GM23338 (cell line): ENCODE measurements at regions not wholly inside any gene's neighbourhood (a gene's known extent, or its start where the extent isn't known, plus 50 kb on each side); places are given as distances from the start of the nearest gene placed in this dataset.

Source experiments
- ATAC-seq: fragments of 200-7000 bp; cut with Tn5 transposase; 3 replicates; pipeline ENCODE4 v1.9.1; 2020
- DNase-seq: peaks from one replicate; pipeline ENCODE4 v3.0.0-alpha.2; 2015; ENCODE audit warnings: low spot score
- H2AFZ ChIP-seq: fragments of 200-600 bp; sonication (generic); 2 replicates; pipeline ENCODE4 v1.8.0; 2016; ENCODE audit warnings: antibody characterized with exemption, mild to moderate bottlenecking, moderate library complexity
- H3F3A ChIP-seq: fragments of 200-600 bp; sonication (generic); replicated peaks from 2 replicates; pipeline ENCODE4 v1.8.0; 2017; ENCODE audit warnings: antibody characterized with exemption, mixed run types, low read depth
- H3K27ac ChIP-seq: fragments of 200-600 bp; sonication (generic); 2 replicates; pipeline ENCODE4 v1.6.1; 2016; ENCODE audit warnings: low read depth
- H3K27me3 ChIP-seq: fragments of 200-600 bp; sonication (generic); 2 replicates; pipeline ENCODE4 v1.8.0; 2016; ENCODE audit warnings: mild to moderate bottlenecking, mixed run types, moderate library complexity; ENCODE audit not compliant: insufficient read depth
- H3K36me3 ChIP-seq: fragments of 200-600 bp; sonication (generic); 2 replicates; pipeline ENCODE4 v1.8.0; 2016; ENCODE audit warnings: mild to moderate bottlenecking; ENCODE audit not compliant: insufficient read depth
- H3K4me1 ChIP-seq: fragments of 200-600 bp; sonication (generic); 2 replicates; pipeline ENCODE4 v1.8.0; 2016; ENCODE audit warnings: mild to moderate bottlenecking, moderate library complexity; ENCODE audit not compliant: insufficient read depth
- H3K4me2 ChIP-seq: fragments of 200-600 bp; sonication (generic); 2 replicates; pipeline ENCODE4 v1.7.1; 2017; ENCODE audit warnings: mixed run types
- H3K4me3 ChIP-seq: fragments of 200-600 bp; sonication (generic); 2 replicates; pipeline ENCODE4 v1.6.1; 2016; ENCODE audit warnings: mixed run types
- H3K79me2 ChIP-seq: fragments of 200-600 bp; sonication (generic); replicated peaks from 2 replicates; pipeline ENCODE4 v1.8.0; 2017; ENCODE audit warnings: mild to moderate bottlenecking; ENCODE audit not compliant: insufficient read depth
- H3K9me2 ChIP-seq: fragments of 200-600 bp; sonication (generic); 2 replicates; pipeline ENCODE4 v1.8.0; 2017; ENCODE audit not compliant: insufficient read depth
- H4K20me1 ChIP-seq: fragments of 200-600 bp; sonication (generic); replicated peaks from 2 replicates; pipeline ENCODE4 v1.8.0; 2017; ENCODE audit warnings: mild to moderate bottlenecking; ENCODE audit not compliant: insufficient read depth
- H3K27ac Mint-ChIP-seq: 2 replicates; pipeline ENCODE4 v1.8.0; 2020; ENCODE audit warnings: inconsistent platforms, mild to moderate bottlenecking, moderate library complexity, mixed read lengths
- H3K27me3 Mint-ChIP-seq: 3 replicates; pipeline ENCODE4 v1.8.0; 2022; ENCODE audit warnings: low read depth, mild to moderate bottlenecking, moderate library complexity, mixed read lengths, inconsistent platforms; ENCODE audit not compliant: insufficient read depth, poor library complexity
- H3K36me3 Mint-ChIP-seq: 3 replicates; pipeline ENCODE4 v1.8.0; 2021; ENCODE audit warnings: low read depth, mild to moderate bottlenecking, inconsistent platforms, moderate library complexity, mixed read lengths
- H3K4me1 Mint-ChIP-seq: 3 replicates; pipeline ENCODE4 v1.8.0; 2020; ENCODE audit warnings: mild to moderate bottlenecking, inconsistent platforms, mixed read lengths
- H3K4me3 Mint-ChIP-seq: 3 replicates; pipeline ENCODE4 v1.8.0; 2021; ENCODE audit warnings: moderate library complexity, mild to moderate bottlenecking, inconsistent platforms, mixed read lengths
- H3K9me3 Mint-ChIP-seq: 3 replicates; pipeline ENCODE4 v1.8.0; 2020; ENCODE audit warnings: moderate library complexity, mild to moderate bottlenecking, inconsistent platforms, mixed read lengths
- CREB1 ChIP-seq: fragments of 250-450 bp; sonication (Bioruptor Pico); IDR thresholded peaks from 2 replicates; pipeline ENCODE4 v1.5.0; 2020; ENCODE audit warnings: low read depth, mild to moderate bottlenecking, moderate library complexity
- EZH2 ChIP-seq: fragments of 200-600 bp; sonication (generic); IDR thresholded peaks from one replicate; pipeline ENCODE4 v1.8.0; 2017; ENCODE audit warnings: antibody characterized with exemption, mild to moderate bottlenecking, low read depth; ENCODE audit not compliant: unreplicated experiment
- EZH2phosphoT487 ChIP-seq: fragments of 200-600 bp; sonication (generic); IDR thresholded peaks from one replicate; pipeline ENCODE4 v1.8.1; 2018; ENCODE audit warnings: antibody characterized with exemption; ENCODE audit not compliant: unreplicated experiment
- JUNB ChIP-seq: IDR thresholded peaks from one replicate; pipeline ENCODE4 v1.6.1; 2016; ENCODE audit warnings: antibody characterized with exemption; ENCODE audit not compliant: unreplicated experiment
- NANOG ChIP-seq: IDR thresholded peaks from 2 replicates; pipeline ENCODE4 v1.6.1; 2016; ENCODE audit warnings: antibody characterized with exemption, borderline replicate concordance
- POLR2AphosphoS5 ChIP-seq: IDR thresholded peaks from 2 replicates; pipeline ENCODE4 v1.6.1; 2016; ENCODE audit warnings: antibody characterized with exemption, low read depth
- STAT1 ChIP-seq: IDR thresholded peaks from one replicate; pipeline ENCODE4 v1.6.1; 2016; ENCODE audit warnings: antibody characterized with exemption; ENCODE audit not compliant: unreplicated experiment
- ZNF114 ChIP-seq: fragments of 250-450 bp; sonication (Bioruptor Pico); IDR thresholded peaks from 2 replicates; pipeline ENCODE4 v1.5.0; 2020; ENCODE audit warnings: mild to moderate bottlenecking, moderate library complexity
- ZNF331 ChIP-seq: fragments of 250-450 bp; sonication (Bioruptor Pico); IDR thresholded peaks from 2 replicates; pipeline ENCODE4 v1.5.0; 2020; ENCODE audit warnings: low read depth, mild to moderate bottlenecking, moderate library complexity
- TF ChIP-seq, protein P1 (sequence below): fragments of 250-450 bp; sonication (Bioruptor Pico); IDR thresholded peaks from 2 replicates; pipeline ENCODE4 v1.5.0; 2020; ENCODE audit warnings: mild to moderate bottlenecking, moderate library complexity
- TF ChIP-seq, protein P2 (sequence below), 2 experiments: fragments of 200-600 bp in 1 of 2; sonication (generic) in 1 of 2; conservative IDR thresholded peaks; 2 replicates each; pipeline versions ENCODE4 v1.5.1 to v1.6.1; 2016 to 2017; ENCODE audit warnings: antibody characterized with exemption in 2 of 2, low read depth in 2 of 2, mild to moderate bottlenecking in 2 of 2, moderate library complexity in 1 of 2
- TF ChIP-seq, protein P3 (sequence below): IDR thresholded peaks from one replicate; pipeline ENCODE4 v1.6.1; 2018; ENCODE audit warnings: antibody characterized with exemption; ENCODE audit not compliant: unreplicated experiment
- TF ChIP-seq, protein P4 (sequence below): IDR thresholded peaks from 2 replicates; pipeline ENCODE4 v1.6.1; 2016; ENCODE audit warnings: antibody characterized with exemption

DNA sequence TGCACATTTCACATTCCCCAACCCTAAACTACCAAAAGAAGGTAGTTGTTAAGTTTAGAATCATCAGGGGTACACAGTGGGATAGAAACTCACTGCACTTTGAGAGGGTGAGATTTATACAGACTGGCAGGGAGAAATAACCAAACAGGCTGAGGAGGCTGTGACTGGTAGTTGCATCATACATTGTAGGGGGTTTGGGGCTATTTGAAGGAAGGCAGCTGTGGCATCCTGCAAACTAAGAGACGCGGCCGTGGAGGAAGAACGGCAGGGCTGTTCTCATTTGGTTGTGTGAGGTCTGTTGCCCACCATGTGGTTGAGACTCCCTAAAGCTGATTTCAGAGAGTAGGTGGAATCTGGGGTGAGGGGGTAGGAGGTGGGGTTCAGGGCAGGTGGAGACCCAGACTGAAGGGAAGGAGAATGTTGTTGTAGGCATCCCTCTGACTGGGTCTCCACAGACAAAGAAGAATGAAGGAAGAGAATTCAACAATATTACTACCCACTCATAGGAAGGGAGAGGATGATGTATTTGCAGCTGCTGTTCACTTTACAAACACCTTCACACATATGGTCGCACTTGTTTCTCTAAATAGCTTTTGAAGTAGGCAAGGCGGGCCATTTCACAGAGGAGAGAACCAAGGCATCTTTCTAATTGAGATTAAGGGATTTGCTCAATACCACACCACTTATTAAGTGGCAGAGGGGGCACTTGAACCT, 170.9 kb upstream of the SIX2 start:
- no peaks in the 10 kb centered on the region for H3K4me1 ChIP-seq
- Mint-ChIP-seq H3K27me3 (peaks cover 2% of the 10 kb centered on the region), H3K36me3 (no peaks in the 10 kb centered on the region), H3K9me3 (no peaks in the 10 kb centered on the region), H3K4me1 (peaks cover 10% of the 10 kb centered on the region), H3K4me3 (no peak overlapping the region), H3K27ac (no peak overlapping the region)
- no peaks in the 10 kb centered on the region for H3K79me2 ChIP-seq
- DNase-seq (no peak), ATAC-seq (no peak)
- H3K4me3 ChIP-seq: no peak overlapping the region
- no peaks in the 10 kb centered on the region for H3K36me3 ChIP-seq
- H2AFZ ChIP-seq: peak overlapping the region; percentile 52; the same call in 1 of the 2 replicates
- H3K27me3 ChIP-seq: no peaks in the 10 kb centered on the region
- no peak overlapping the region for H3K27ac ChIP-seq
- H4K20me1 ChIP-seq: no peaks in the 10 kb centered on the region
- no peak overlapping the region for H3K4me2 ChIP-seq
- 0 out of 2 replicates have a peak, but pooled peaks cover 18% of the 10 kb centered on the region for H3K9me2 ChIP-seq
- H3F3A ChIP-seq: no peaks in the 10 kb centered on the region
- no peak for TF ChIP-seq ZNF331 (CRISPR knock-in tag)
- TF ChIP-seq, protein P1, sequence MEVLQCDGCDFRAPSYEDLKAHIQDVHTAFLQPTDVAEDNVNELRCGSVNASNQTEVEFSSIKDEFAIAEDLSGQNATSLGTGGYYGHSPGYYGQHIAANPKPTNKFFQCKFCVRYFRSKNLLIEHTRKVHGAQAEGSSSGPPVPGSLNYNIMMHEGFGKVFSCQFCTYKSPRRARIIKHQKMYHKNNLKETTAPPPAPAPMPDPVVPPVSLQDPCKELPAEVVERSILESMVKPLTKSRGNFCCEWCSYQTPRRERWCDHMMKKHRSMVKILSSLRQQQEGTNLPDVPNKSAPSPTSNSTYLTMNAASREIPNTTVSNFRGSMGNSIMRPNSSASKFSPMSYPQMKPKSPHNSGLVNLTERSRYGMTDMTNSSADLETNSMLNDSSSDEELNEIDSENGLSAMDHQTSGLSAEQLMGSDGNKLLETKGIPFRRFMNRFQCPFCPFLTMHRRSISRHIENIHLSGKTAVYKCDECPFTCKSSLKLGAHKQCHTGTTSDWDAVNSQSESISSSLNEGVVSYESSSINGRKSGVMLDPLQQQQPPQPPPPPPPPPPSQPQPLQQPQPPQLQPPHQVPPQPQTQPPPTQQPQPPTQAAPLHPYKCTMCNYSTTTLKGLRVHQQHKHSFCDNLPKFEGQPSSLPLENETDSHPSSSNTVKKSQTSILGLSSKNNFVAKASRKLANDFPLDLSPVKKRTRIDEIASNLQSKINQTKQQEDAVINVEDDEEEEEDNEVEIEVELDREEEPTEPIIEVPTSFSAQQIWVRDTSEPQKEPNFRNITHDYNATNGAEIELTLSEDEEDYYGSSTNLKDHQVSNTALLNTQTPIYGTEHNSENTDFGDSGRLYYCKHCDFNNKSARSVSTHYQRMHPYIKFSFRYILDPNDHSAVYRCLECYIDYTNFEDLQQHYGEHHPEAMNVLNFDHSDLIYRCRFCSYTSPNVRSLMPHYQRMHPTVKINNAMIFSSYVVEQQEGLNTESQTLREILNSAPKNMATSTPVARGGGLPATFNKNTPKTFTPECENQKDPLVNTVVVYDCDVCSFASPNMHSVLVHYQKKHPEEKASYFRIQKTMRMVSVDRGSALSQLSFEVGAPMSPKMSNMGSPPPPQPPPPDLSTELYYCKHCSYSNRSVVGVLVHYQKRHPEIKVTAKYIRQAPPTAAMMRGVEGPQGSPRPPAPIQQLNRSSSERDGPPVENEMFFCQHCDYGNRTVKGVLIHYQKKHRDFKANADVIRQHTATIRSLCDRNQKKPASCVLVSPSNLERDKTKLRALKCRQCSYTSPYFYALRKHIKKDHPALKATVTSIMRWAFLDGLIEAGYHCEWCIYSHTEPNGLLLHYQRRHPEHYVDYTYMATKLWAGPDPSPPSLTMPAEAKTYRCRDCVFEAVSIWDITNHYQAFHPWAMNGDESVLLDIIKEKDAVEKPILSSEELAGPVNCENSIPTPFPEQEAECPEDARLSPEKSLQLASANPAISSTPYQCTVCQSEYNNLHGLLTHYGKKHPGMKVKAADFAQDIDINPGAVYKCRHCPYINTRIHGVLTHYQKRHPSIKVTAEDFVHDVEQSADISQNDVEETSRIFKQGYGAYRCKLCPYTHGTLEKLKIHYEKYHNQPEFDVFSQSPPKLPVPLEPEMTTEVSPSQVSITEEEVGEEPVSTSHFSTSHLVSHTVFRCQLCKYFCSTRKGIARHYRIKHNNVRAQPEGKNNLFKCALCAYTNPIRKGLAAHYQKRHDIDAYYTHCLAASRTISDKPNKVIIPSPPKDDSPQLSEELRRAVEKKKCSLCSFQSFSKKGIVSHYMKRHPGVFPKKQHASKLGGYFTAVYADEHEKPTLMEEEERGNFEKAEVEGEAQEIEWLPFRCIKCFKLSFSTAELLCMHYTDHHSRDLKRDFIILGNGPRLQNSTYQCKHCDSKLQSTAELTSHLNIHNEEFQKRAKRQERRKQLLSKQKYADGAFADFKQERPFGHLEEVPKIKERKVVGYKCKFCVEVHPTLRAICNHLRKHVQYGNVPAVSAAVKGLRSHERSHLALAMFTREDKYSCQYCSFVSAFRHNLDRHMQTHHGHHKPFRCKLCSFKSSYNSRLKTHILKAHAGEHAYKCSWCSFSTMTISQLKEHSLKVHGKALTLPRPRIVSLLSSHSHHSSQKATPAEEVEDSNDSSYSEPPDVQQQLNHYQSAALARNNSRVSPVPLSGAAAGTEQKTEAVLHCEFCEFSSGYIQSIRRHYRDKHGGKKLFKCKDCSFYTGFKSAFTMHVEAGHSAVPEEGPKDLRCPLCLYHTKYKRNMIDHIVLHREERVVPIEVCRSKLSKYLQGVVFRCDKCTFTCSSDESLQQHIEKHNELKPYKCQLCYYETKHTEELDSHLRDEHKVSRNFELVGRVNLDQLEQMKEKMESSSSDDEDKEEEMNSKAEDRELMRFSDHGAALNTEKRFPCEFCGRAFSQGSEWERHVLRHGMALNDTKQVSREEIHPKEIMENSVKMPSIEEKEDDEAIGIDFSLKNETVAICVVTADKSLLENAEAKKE: no peak
- TF ChIP-seq JUNB: no peak
- TF ChIP-seq, protein P2, sequence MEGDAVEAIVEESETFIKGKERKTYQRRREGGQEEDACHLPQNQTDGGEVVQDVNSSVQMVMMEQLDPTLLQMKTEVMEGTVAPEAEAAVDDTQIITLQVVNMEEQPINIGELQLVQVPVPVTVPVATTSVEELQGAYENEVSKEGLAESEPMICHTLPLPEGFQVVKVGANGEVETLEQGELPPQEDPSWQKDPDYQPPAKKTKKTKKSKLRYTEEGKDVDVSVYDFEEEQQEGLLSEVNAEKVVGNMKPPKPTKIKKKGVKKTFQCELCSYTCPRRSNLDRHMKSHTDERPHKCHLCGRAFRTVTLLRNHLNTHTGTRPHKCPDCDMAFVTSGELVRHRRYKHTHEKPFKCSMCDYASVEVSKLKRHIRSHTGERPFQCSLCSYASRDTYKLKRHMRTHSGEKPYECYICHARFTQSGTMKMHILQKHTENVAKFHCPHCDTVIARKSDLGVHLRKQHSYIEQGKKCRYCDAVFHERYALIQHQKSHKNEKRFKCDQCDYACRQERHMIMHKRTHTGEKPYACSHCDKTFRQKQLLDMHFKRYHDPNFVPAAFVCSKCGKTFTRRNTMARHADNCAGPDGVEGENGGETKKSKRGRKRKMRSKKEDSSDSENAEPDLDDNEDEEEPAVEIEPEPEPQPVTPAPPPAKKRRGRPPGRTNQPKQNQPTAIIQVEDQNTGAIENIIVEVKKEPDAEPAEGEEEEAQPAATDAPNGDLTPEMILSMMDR (conservative IDR thresholded peaks at IDR 0.05; ENCODE audit: low read depth in 2 of 2): no peak
- TF ChIP-seq, protein P3, sequence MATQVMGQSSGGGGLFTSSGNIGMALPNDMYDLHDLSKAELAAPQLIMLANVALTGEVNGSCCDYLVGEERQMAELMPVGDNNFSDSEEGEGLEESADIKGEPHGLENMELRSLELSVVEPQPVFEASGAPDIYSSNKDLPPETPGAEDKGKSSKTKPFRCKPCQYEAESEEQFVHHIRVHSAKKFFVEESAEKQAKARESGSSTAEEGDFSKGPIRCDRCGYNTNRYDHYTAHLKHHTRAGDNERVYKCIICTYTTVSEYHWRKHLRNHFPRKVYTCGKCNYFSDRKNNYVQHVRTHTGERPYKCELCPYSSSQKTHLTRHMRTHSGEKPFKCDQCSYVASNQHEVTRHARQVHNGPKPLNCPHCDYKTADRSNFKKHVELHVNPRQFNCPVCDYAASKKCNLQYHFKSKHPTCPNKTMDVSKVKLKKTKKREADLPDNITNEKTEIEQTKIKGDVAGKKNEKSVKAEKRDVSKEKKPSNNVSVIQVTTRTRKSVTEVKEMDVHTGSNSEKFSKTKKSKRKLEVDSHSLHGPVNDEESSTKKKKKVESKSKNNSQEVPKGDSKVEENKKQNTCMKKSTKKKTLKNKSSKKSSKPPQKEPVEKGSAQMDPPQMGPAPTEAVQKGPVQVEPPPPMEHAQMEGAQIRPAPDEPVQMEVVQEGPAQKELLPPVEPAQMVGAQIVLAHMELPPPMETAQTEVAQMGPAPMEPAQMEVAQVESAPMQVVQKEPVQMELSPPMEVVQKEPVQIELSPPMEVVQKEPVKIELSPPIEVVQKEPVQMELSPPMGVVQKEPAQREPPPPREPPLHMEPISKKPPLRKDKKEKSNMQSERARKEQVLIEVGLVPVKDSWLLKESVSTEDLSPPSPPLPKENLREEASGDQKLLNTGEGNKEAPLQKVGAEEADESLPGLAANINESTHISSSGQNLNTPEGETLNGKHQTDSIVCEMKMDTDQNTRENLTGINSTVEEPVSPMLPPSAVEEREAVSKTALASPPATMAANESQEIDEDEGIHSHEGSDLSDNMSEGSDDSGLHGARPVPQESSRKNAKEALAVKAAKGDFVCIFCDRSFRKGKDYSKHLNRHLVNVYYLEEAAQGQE: no peak
- TF ChIP-seq STAT1: no peak
- no peak for TF ChIP-seq POLR2AphosphoS5
- no peak for TF ChIP-seq CREB1
- TF ChIP-seq NANOG: no peak
- no peak for TF ChIP-seq EZH2
- TF ChIP-seq EZH2phosphoT487: no peak
- no peak for TF ChIP-seq ZNF114 (CRISPR knock-in tag)
- TF ChIP-seq, protein P4, sequence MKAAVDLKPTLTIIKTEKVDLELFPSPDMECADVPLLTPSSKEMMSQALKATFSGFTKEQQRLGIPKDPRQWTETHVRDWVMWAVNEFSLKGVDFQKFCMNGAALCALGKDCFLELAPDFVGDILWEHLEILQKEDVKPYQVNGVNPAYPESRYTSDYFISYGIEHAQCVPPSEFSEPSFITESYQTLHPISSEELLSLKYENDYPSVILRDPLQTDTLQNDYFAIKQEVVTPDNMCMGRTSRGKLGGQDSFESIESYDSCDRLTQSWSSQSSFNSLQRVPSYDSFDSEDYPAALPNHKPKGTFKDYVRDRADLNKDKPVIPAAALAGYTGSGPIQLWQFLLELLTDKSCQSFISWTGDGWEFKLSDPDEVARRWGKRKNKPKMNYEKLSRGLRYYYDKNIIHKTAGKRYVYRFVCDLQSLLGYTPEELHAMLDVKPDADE: no peak
